SK-N-MC (cell line): ENCODE measurements at regions not wholly inside any gene's neighbourhood (a gene's known extent, or its start where the extent isn't known, plus 50 kb on each side); places are given as distances from the start of the nearest gene placed in this dataset.

Experiments used
- EZH2 ChIP-seq: fragments of 200-600 bp; sonication (generic); IDR thresholded peaks from one replicate; pipeline ENCODE4 v1.6.1; 2017; ENCODE audit warnings: antibody characterized with exemption
- FOXP2 ChIP-seq: optimal IDR thresholded peaks from 2 replicates; pipeline ENCODE3; 2011; ENCODE audit warnings: mild to moderate bottlenecking, moderate library complexity; ENCODE audit not compliant: insufficient read depth; ENCODE audit errors: extremely low read length, control extremely low read depth
- POLR2AphosphoS5 ChIP-seq: IDR thresholded peaks from 2 replicates; pipeline ENCODE4 v1.6.1; 2012; ENCODE audit warnings: mild to moderate bottlenecking, low read depth, low read length, borderline replicate concordance

GRCh38 chr4:3683077-3683743 is 83.0 kb upstream of the ADRA2C start:
- no peak for TF ChIP-seq EZH2
- TF ChIP-seq POLR2AphosphoS5 = no peak
- no peak for TF ChIP-seq FOXP2
